Left cardiac atrium (tissue), 4 donors: ENCODE measurements at regions not wholly inside any gene's neighbourhood (a gene's known extent, or its start where the extent isn't known, plus 50 kb on each side); places are given as distances from the start of the nearest gene placed in this dataset.
"Not testable (repeated sequence)": the region's sequence is repeated elsewhere in the genome, so short reads cannot be mapped to it uniquely, and the experiment has no call there.

Experiments used
- ATAC-seq, 2 donors: fragments of 200-7000 bp; cut with Tn5 transposase; one replicate each; pipeline ENCODE4 v1.9.1; 2020; ENCODE audit warnings: mild to moderate bottlenecking in 2 of 2, moderate library complexity in 2 of 2
- DNase-seq: peaks from one replicate; pipeline ENCODE4 v3.0.0-alpha.2; 2020
- intact Hi-C, 2 donors: fragments of 100-400 bp; cut with DNase I; formaldehyde crosslinking; loops; one replicate each; pipeline versions ENCODE4 v1.14.1 to v1.15.1; 2022 to 2023
- donor health status: DM: no; HTN: yes; CAD: no.
- donor health status: DM: no; HTN: yes; CAD: no; lungs with severe emphysema.
- donor health status: DM: yes; HTN: yes; CAD: no.
- donor health status: Dilated cardiomyopathy.

- intact Hi-C loops: no loop called here
- DNase-seq (no peak), ATAC-seq (no peak)
These were observed 218.8 kb upstream of the IL12B start for GRCh38 chr5:159549046-159549445.

- DNase-seq (no peak), ATAC-seq (no peak)
- intact Hi-C loops: no loop called here
These were observed 220.7 kb upstream of the IL12B start for GRCh38 chr5:159550951-159551350.

- no peak for DNase-seq
- ATAC-seq: no peak
- intact Hi-C loops: no loop called here
These were observed 222.5 kb upstream of the IL12B start for GRCh38 chr5:159552751-159553150.

- intact Hi-C loops: no loop called here
- no peak for ATAC-seq
- no peak for DNase-seq
These were observed 223.5 kb upstream of the IL12B start for GRCh38 chr5:159553792-159554191.

GRCh38 chr5:159555084-159555483, 224.8 kb upstream of the IL12B start:
- intact Hi-C loops: no loop called here
- ATAC-seq (no peak), DNase-seq (no peak)

GRCh38 chr5:159559337-159559736, 229.1 kb upstream of the IL12B start:
- DNase-seq (no peak), ATAC-seq (no peak)
- intact Hi-C loops: no loop called here

GRCh38 chr5:159560088-159560487, 229.8 kb upstream of the IL12B start:
- no peak for DNase-seq
- intact Hi-C loops: no loop called here
- ATAC-seq: no peak

- intact Hi-C loops: no loop called here
- no peak for ATAC-seq
- no peak for DNase-seq
These were observed 233.7 kb upstream of the IL12B start for GRCh38 chr5:159564031-159564430.

GRCh38 chr5:159566832-159567231, 236.5 kb upstream of the IL12B start:
- ATAC-seq (no peak), DNase-seq (no peak)

GRCh38 chr5:159567461-159567860, 237.2 kb upstream of the IL12B start:
- DNase-seq (no peak), ATAC-seq (no peak)
- intact Hi-C loops: no loop called here

More at GRCh38 chr5:159566832-159567231, 236.5 kb upstream of the IL12B start:
- intact Hi-C loops: no loop called here

GRCh38 chr5:159571501-159572244, 241.4 kb upstream of the IL12B start:
- ATAC-seq (no peak), DNase-seq (no peak)
- intact Hi-C loops: no loop called here

GRCh38 chr5:159576902-159577301, 246.6 kb upstream of the IL12B start:
- ATAC-seq (no peak), DNase-seq (no peak)
- intact Hi-C loops: no loop called here

- DNase-seq (peak; percentile 36), ATAC-seq (peak in 1 of 2 donors; percentile 77)
- intact Hi-C loops: no loop called here
These were observed 251.4 kb upstream of the IL12B start for GRCh38 chr5:159581502-159582249.

- no peak for ATAC-seq
- intact Hi-C loops: no loop called here
These were observed 252.7 kb upstream of the IL12B start for GRCh38 chr5:159582756-159583541.

GRCh38 chr5:159586921-159587320, 256.6 kb upstream of the IL12B start:
- intact Hi-C loops: no loop called here
- ATAC-seq: no peak
- DNase-seq: no peak

More at GRCh38 chr5:159582756-159583541, 252.7 kb upstream of the IL12B start:
- no peak for DNase-seq

GRCh38 chr5:159588941-159589340, 258.7 kb upstream of the IL12B start:
- intact Hi-C loops: no loop called here
- ATAC-seq (no peak), DNase-seq (no peak)

- DNase-seq: no peak
- no peak for ATAC-seq
- intact Hi-C loops: no loop called here
These were observed 263.3 kb upstream of the IL12B start for GRCh38 chr5:159593518-159594073.

- ATAC-seq, DNase-seq, intact Hi-C loops: not testable (repeated sequence)
These were observed 265.3 kb upstream of the IL12B start for GRCh38 chr5:159595561-159595960.

- intact Hi-C loops: no loop called here
- no peak for ATAC-seq
- DNase-seq: no peak
These were observed 270.9 kb upstream of the IL12B start for GRCh38 chr5:159601216-159601615.

GRCh38 chr5:159602434-159602833, 272.1 kb upstream of the IL12B start:
- DNase-seq (no peak), ATAC-seq (no peak)
- intact Hi-C loops: no loop called here
